ENCODE measurements at regions not wholly inside any gene's neighbourhood (a gene's known extent, or its start where the extent isn't known, plus 50 kb on each side); places are given as distances from the start of the nearest gene placed in this dataset.

- POLR2A ChIA-PET: no interaction called here
- TF ChIP-seq CTCF (IDR thresholded peaks at IDR 0.05; ENCODE audit: control extremely low read depth, extremely low read depth, low read depth, missing control alignments): no peak
- CTCF ChIA-PET: no interaction called here
- DNase-seq (ENCODE audit: extremely low spot score): no peak
Measured at GRCh38 chr18:72152935-72153334, 391.2 kb downstream of the CBLN2 start.

- POLR2A ChIA-PET: no interaction called here
- CTCF ChIA-PET: no interaction called here
- no peak for TF ChIP-seq CTCF (IDR thresholded peaks at IDR 0.05; ENCODE audit: control extremely low read depth, extremely low read depth, low read depth, missing control alignments)
- no peak for DNase-seq (ENCODE audit: extremely low spot score)
Measured at GRCh38 chr18:72147830-72148229, 396.3 kb downstream of the CBLN2 start.

GRCh38 chr18:72140007-72140406 is 404.1 kb downstream of the CBLN2 start:
- DNase-seq (ENCODE audit: extremely low spot score): no peak
- ChIA-PET POLR2A (no interaction called here), CTCF (interaction anchor here (1.0 kb wide), 1 partner anchor 52 kb away, joined by 3 read pairs; no protein-coding TSS in a partner anchor)
- TF ChIP-seq CTCF (IDR thresholded peaks at IDR 0.05; ENCODE audit: control extremely low read depth, extremely low read depth, low read depth, missing control alignments): no peak

GRCh38 chr18:72128649-72129048 is 415.5 kb downstream of the CBLN2 start:
- CTCF ChIA-PET: interaction anchor here (0.8 to 2.1 kb wide), 2 partner anchors 34 to 36 kb away, joined by 3 to 4 read pairs; no protein-coding TSS in a partner anchor
- TF ChIP-seq CTCF (IDR thresholded peaks at IDR 0.05; ENCODE audit: control extremely low read depth, extremely low read depth, low read depth, missing control alignments): no peak
- POLR2A ChIA-PET: no interaction called here
- DNase-seq (ENCODE audit: extremely low spot score): no peak

- DNase-seq (ENCODE audit: extremely low spot score): no peak
- ChIA-PET POLR2A (no interaction called here), CTCF (interaction anchor here (1.7 kb wide), 1 partner anchor 10 kb away, joined by 5 read pairs; no protein-coding TSS in a partner anchor)
- TF ChIP-seq CTCF (IDR thresholded peaks at IDR 0.05; ENCODE audit: control extremely low read depth, extremely low read depth, low read depth, missing control alignments): no peak
Measured at GRCh38 chr18:72122103-72122502, 422.0 kb downstream of the CBLN2 start.

GRCh38 chr18:72119082-72119481 is 425.1 kb downstream of the CBLN2 start:
- no peak for TF ChIP-seq CTCF (IDR thresholded peaks at IDR 0.05; ENCODE audit: control extremely low read depth, extremely low read depth, low read depth, missing control alignments)
- no peak for DNase-seq (ENCODE audit: extremely low spot score)
- ChIA-PET CTCF (no interaction called here), POLR2A (no interaction called here)

Measured in GM10248 (cell line).